VCaP (cell line): ENCODE measurements at regions not wholly inside any gene's neighbourhood (a gene's known extent, or its start where the extent isn't known, plus 50 kb on each side); places are given as distances from the start of the nearest gene placed in this dataset.

Experiments
- H3K27ac ChIP-seq: fragments of 450-650 bp; 2 replicates; pipeline ENCODE4 v1.5.1; 2017
- TF ChIP-seq, protein P1 (sequence below): fragments of 450-650 bp; conservative IDR thresholded peaks from 2 replicates; pipeline ENCODE4 v1.5.1; 2017; ENCODE audit warnings: mild to moderate bottlenecking, moderate library complexity

DNA sequence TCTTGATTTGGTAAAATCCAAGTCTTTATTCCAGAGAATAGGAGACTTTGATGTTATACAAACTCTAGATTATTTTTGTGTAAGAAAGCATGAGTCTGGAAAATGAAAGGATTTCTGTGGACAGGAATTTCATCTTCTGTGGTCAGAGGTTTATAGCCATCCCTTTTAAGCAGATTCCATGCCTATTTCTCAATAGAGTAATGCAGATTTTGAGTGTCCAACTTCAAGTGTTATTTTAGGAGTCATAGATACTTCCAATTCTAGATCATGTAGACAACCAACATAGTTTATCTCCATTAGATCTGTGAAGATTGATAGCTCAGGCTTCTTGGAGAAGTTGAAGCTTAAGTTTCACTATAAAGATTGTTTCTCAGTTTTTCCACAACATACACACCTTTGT, 379.7 kb downstream of the PSAT1 start:
- no peak overlapping the region for H3K27ac ChIP-seq
- TF ChIP-seq, protein P1, sequence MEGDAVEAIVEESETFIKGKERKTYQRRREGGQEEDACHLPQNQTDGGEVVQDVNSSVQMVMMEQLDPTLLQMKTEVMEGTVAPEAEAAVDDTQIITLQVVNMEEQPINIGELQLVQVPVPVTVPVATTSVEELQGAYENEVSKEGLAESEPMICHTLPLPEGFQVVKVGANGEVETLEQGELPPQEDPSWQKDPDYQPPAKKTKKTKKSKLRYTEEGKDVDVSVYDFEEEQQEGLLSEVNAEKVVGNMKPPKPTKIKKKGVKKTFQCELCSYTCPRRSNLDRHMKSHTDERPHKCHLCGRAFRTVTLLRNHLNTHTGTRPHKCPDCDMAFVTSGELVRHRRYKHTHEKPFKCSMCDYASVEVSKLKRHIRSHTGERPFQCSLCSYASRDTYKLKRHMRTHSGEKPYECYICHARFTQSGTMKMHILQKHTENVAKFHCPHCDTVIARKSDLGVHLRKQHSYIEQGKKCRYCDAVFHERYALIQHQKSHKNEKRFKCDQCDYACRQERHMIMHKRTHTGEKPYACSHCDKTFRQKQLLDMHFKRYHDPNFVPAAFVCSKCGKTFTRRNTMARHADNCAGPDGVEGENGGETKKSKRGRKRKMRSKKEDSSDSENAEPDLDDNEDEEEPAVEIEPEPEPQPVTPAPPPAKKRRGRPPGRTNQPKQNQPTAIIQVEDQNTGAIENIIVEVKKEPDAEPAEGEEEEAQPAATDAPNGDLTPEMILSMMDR = no peak

DNA sequence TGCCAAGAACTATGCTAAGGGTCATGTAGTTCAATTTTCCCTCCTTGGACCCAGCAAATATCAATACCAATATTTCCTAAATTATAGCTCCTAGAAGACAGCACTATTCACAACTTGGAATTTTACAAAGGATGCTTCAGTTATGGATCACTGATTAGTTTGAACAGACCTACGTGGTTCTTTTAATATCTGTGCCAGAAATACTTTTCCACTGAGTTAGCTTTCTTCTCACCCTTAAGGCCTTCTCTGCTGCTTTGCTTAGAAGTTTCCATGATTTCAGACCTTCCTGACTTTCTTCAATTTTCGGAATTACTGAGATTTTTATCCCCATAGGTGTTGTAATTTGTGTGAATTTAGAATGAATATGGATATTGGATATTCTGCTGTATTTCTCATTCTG, 380.4 kb downstream of the PSAT1 start:
- TF ChIP-seq, protein P1 = no peak
- no peak overlapping the region for H3K27ac ChIP-seq

DNA sequence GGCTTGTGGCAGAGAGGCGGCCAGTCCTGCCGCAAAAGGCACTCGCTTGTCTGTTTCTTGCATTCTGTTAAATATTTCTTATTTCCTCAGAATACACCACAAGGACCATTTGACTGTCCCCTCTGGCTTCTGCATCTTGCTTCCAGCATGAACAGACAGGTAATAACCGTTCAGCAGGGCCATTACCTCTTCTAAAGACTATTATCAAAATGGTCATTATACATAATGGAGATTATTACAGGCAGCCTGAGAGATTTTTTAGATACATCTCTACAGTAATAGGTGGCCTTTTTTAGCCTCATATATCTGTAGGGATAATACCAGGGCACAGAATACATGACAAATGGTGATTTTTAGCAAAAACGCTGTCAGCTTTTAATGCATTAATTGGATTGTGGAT, 382.0 kb downstream of the PSAT1 start:
- H3K27ac ChIP-seq = no peak overlapping the region
- TF ChIP-seq, protein P1 = no peak

DNA sequence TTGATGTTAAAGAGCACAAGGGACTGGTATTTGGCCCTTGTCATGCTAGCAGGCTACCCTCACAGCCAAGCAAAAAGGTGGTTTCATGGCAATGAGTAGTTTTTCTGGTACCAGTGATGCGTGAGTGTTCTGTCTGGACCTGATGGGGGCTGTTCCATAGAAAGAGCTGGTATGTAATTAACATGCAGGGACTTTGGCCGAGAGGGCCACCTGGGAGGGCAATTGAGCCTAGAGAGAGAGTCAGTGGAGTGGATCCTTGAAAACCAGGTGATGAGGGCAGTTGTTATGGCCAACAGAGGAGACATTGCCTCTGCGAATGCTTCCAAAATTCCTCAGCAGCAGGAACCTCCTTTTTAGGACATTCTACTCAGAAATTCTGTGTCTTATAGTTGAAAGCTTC, 383.3 kb downstream of the PSAT1 start:
- H3K27ac ChIP-seq = no peak overlapping the region
- TF ChIP-seq, protein P1 = no peak

DNA sequence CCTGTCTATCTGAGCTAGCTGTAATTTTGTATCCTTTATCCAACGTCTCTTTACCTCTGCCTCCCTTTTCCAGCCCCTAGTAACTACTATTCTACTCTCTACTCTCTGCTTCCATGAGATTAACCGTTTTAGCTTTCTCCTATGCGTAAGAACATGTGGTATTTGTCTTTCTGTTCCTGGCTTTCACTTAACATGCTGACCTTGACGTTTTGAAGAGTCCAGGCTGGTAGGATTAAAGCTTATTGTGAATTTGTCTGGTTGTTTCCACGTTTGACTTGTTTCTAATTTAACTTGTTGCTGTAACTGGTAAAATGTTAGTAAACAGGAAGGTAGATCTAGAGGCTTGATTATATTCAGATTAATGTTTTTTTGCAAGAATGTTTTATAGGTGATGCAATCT, 385.3 kb downstream of the PSAT1 start:
- H3K27ac ChIP-seq = no peak overlapping the region
- TF ChIP-seq, protein P1 = no peak

DNA sequence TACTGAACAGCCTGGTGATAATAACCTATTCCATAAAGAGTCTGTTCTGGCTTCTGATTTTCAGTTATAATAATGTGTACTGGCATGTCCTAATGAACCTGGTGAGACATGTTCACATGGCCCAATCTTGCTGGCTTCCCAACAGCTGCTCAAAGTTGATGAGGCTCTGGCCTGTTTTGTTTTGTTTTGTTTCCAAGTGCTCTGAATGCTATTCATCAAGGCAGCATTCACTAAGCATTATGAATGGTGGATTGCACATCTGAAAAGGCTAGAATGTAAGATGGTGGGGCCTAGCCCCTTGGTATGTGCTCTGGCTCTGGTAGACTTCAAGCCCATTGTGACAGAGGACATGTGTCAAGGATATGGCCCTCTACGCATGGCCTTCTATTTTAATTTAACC, 388.5 kb downstream of the PSAT1 start:
- H3K27ac ChIP-seq = no peak overlapping the region
- TF ChIP-seq, protein P1 = no peak

DNA sequence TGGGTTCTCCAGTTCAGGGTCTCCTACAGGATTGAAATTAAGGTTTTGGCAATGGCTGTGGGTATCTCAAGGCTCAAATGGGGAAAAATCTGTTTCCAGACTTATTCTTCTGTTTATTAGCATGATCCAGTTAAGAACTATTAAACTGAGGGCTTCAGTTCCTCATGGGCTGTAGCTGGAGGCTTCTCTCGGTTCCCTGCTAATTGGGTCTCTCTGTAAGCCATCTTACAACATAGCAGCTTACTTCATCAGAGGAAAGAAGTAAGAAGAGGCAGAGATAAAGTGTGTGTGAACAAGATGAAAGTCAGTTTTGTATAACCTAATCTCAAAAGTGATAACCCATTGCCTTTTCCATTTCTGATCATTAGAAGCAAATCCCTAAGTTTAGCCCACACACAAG, 391.9 kb downstream of the PSAT1 start:
- no peak overlapping the region for H3K27ac ChIP-seq
- TF ChIP-seq, protein P1 = no peak

DNA sequence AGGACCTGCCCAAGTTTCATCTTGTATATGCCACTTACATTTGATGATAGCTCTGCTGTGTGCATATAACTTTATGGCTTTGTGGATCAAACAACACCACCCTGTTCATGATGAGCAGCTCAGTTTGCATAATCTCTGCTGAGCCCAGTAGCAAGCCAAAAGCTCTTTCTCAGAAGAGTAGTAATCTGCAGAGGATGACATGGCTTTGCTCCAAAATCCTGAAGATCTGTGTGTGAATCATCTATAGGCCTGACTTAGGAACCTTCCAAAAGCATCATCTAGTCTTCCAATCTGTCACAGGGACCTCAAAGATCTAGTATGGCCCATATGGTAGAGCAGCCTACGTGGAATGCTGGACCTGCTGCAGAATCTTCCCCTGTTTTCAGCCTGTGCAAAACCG, 394.6 kb downstream of the PSAT1 start:
- no peak overlapping the region for H3K27ac ChIP-seq
- TF ChIP-seq, protein P1 = no peak
